ENCODE measurements at regions not wholly inside any gene's neighbourhood (a gene's known extent, or its start where the extent isn't known, plus 50 kb on each side); places are given as distances from the start of the nearest gene placed in this dataset.

GRCh38 chr6:163840880-163841279 lies 426.4 kb downstream of the QKI start:
- Histone ChIP-seq H3K36me3 (no peaks in the 10 kb centered on the region), H3K9me3 (no peaks in the 10 kb centered on the region), H3K27me3 (no peaks in the 10 kb centered on the region), H3K4me1 (peaks cover 0 to 13% (median 6%) of the 10 kb centered on the region in 4 donors), H3K27ac (no peak overlapping the region), H3K4me3 (no peak overlapping the region)
- 76 to 84% methylated on average over 3 of the region's 3 CpGs for WGBS, 2 donors
- TF ChIP-seq, protein P1, sequence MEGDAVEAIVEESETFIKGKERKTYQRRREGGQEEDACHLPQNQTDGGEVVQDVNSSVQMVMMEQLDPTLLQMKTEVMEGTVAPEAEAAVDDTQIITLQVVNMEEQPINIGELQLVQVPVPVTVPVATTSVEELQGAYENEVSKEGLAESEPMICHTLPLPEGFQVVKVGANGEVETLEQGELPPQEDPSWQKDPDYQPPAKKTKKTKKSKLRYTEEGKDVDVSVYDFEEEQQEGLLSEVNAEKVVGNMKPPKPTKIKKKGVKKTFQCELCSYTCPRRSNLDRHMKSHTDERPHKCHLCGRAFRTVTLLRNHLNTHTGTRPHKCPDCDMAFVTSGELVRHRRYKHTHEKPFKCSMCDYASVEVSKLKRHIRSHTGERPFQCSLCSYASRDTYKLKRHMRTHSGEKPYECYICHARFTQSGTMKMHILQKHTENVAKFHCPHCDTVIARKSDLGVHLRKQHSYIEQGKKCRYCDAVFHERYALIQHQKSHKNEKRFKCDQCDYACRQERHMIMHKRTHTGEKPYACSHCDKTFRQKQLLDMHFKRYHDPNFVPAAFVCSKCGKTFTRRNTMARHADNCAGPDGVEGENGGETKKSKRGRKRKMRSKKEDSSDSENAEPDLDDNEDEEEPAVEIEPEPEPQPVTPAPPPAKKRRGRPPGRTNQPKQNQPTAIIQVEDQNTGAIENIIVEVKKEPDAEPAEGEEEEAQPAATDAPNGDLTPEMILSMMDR (IDR thresholded peaks at IDR 0.05) = no peak
- TF ChIP-seq POLR2A (IDR thresholded peaks at IDR 0.05) (no peak), EP300 (IDR thresholded peaks at IDR 0.05) (no peak)
- no peak for DNase-seq (ENCODE audit: low spot score in 2 of 2)

DNA sequence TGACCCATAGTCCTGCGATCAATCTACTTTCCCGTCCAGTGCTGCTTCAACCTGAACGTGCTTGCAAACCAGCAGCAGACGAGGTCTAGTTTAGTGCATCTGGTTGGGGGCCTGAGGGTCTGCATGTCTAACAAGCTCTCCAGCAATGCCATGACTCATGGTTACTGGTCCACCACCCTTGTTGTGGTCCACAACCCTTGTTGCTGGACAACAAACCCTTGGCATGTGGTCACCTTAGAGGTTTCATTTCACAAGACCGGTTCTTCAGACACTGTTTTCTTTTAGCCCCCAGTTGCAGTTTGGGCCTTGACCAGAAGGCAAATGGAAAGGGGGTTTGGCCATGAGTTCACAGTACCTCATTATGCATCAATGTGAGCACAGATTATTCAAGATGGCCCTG lies 424.8 kb downstream of the QKI start:
- no peaks in the 10 kb centered on the region for H3K36me3 ChIP-seq
- no peak overlapping the region for H3K4me3 ChIP-seq
- no peak for DNase-seq (ENCODE audit: low spot score in 2 of 2)
- no peaks in the 10 kb centered on the region for H3K9me3 ChIP-seq
- H3K27ac ChIP-seq = no peak overlapping the region
- WGBS, 2 donors = 88 to 98% methylated on average over 5 of the region's 5 CpGs
- TF ChIP-seq EP300 (IDR thresholded peaks at IDR 0.05) (no peak), POLR2A (IDR thresholded peaks at IDR 0.05) (no peak)
- TF ChIP-seq, protein P1 (IDR thresholded peaks at IDR 0.05) = no peak
- no peaks in the 10 kb centered on the region for H3K27me3 ChIP-seq
- H3K4me1 ChIP-seq = peaks cover 0 to 13% (median 6%) of the 10 kb centered on the region in 4 donors

GRCh38 chr6:163837691-163838431 lies 423.3 kb downstream of the QKI start:
- no peaks in the 10 kb centered on the region for H3K36me3 ChIP-seq
- no peak for DNase-seq (ENCODE audit: low spot score in 2 of 2)
- peak overlapping the region; percentile 15 to 43 (median 22) for H3K4me3 ChIP-seq
- 10 to 11% methylated on average over 17 of the region's 17 CpGs for WGBS, 2 donors
- TF ChIP-seq EP300 (IDR thresholded peaks at IDR 0.05) (no peak), POLR2A (IDR thresholded peaks at IDR 0.05) (no peak)
- TF ChIP-seq, protein P1 (IDR thresholded peaks at IDR 0.05) = no peak
- H3K4me1 ChIP-seq = peaks cover 0 to 13% (median 3%) of the 10 kb centered on the region in 4 donors
- H3K27me3 ChIP-seq = no peaks in the 10 kb centered on the region
- no peaks in the 10 kb centered on the region for H3K9me3 ChIP-seq
- H3K27ac ChIP-seq = peak overlapping the region; percentile 58 to 86 (median 72)

DNA sequence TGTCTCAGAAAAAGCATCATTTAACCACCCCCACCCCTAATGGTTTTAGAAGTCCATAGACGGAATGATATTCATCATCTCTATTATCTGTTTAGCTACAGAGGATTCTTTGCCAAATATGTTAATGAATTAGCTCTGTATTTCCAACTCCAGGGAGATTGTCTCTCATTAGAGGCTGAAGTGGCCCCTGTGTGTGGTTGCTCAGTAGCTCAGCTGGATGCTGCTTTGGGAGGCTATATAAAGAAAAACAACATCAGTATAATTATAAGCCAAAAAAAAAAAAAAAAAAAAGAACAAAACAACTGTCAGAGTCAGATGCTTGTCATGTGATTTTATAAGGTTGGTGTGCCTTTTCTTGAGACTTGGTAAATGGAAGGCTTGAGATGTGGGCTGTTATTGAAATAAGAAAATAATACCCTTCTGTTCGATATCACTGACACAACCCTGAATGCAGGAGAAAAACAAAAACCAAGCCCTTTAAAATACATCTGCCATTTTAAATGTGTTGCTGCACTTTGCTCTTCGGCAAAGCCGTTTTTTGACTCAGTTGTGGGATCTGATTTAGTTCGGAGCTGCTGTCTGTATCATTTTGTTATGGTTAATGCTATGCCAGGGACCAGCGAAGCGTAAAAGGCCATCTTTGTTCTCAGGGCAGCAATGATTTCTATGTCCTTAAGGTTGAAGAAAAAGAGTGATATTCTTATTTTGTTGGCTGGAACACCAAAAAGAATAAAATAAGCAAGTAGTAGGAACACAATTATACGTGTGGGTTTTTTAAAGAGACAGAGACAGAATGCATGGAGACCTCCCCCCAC lies 422.6 kb downstream of the QKI start:
- peak overlapping the region; percentile 15 to 43 (median 22) for H3K4me3 ChIP-seq
- peak overlapping the region; percentile 58 to 86 (median 72) for H3K27ac ChIP-seq
- 41 to 45% methylated on average over 8 of the region's 8 CpGs for WGBS, 2 donors

GRCh38 chr6:163835439-163836171 lies 421.1 kb downstream of the QKI start:
- H3K27ac ChIP-seq = no peak overlapping the region
- H3K4me3 ChIP-seq = no peak overlapping the region
- TF ChIP-seq EP300 (IDR thresholded peaks at IDR 0.05) = no peak
- TF ChIP-seq, protein P1 (IDR thresholded peaks at IDR 0.05) = no peak
- TF ChIP-seq POLR2A (IDR thresholded peaks at IDR 0.05) = no peak
- H3K4me1 ChIP-seq = peaks cover 0 to 13% (median 3%) of the 10 kb centered on the region in 4 donors
- peaks cover 0 to 5% (median 0%) of the 10 kb centered on the region in 4 donors for H3K9me3 ChIP-seq
- H3K27me3 ChIP-seq = no peaks in the 10 kb centered on the region
- WGBS, 2 donors = 85 to 89% methylated on average over 13 of the region's 13 CpGs
- H3K36me3 ChIP-seq = no peaks in the 10 kb centered on the region
- no peak for DNase-seq (ENCODE audit: low spot score in 2 of 2)

More for the DNA sequence above, 422.6 kb downstream of the QKI start:
- Histone ChIP-seq H3K4me1 (peaks cover 0 to 13% (median 3%) of the 10 kb centered on the region in 4 donors), H3K9me3 (no peaks in the 10 kb centered on the region), H3K36me3 (no peaks in the 10 kb centered on the region), H3K27me3 (no peaks in the 10 kb centered on the region)
- TF ChIP-seq POLR2A (IDR thresholded peaks at IDR 0.05) = no peak
- no peak for DNase-seq (ENCODE audit: low spot score in 2 of 2)

Measured in tibial nerve (tissue), 4 donors.